HEK293 (cell line): ENCODE measurements at regions not wholly inside any gene's neighbourhood (a gene's known extent, or its start where the extent isn't known, plus 50 kb on each side); places are given as distances from the start of the nearest gene placed in this dataset.

Experiments used
- CTCF ChIA-PET: fragments of 350-600 bp; formaldehyde crosslinking; extraction: SDS; loops from one replicate; lab custom pipeline; 2021; ENCODE audit warnings: antibody characterized with exemption; lab: Yijun Ruan, JAX
- POLR2A ChIA-PET: fragments of 300-600 bp; formaldehyde crosslinking; extraction: SDS; loops from one replicate; lab custom pipeline; 2020; ENCODE audit warnings: antibody characterized with exemption, inconsistent platforms; lab: Yijun Ruan, JAX
- H3K27ac ChIP-seq: fragments of 200-500 bp; sonication (Bioruptor generic); 2 replicates; pipeline ENCODE4 v1.5.1; 2014; ENCODE audit warnings: low read depth, low read length, control low read depth, inconsistent platforms; ENCODE audit errors: extremely low read depth
- H3K36me3 ChIP-seq, 2 experiments: fragments of 200-500 bp in 1 of 2; sonication (Bioruptor generic) in 1 of 2; 1 replicate in 1 of 2; 2 replicates in 1 of 2; pipeline ENCODE4 v1.5.1; 2014 to 2017; ENCODE audit warnings: inconsistent platforms in 2 of 2, low read length in 2 of 2; ENCODE audit not compliant: control insufficient read depth in 2 of 2, insufficient read depth in 1 of 2
- H3K4me1 ChIP-seq: fragments of 200-500 bp; sonication (Bioruptor generic); 2 replicates; pipeline ENCODE4 v1.5.1; 2014; ENCODE audit warnings: mild to moderate bottlenecking, low read length, inconsistent platforms; ENCODE audit not compliant: control insufficient read depth, insufficient read depth
- H3K4me3 ChIP-seq: 2 replicates; pipeline ENCODE4 v1.5.1; 2011; ENCODE audit warnings: low read depth, mild to moderate bottlenecking, control low read depth, low read length, moderate library complexity
- H3K9me3 ChIP-seq: fragments of 200-500 bp; sonication (Bioruptor generic); 2 replicates; pipeline ENCODE4 v1.5.1; 2014; ENCODE audit warnings: low read depth, low read length, inconsistent platforms; ENCODE audit not compliant: control insufficient read depth, insufficient read depth
- WT1 ChIP-seq: fragments of 450-650 bp; formaldehyde crosslinking; IDR thresholded peaks from 2 replicates; pipeline ENCODE4 v1.5.1; 2016; ENCODE audit warnings: missing biosample characterization, missing genetic modification characterization
- ZNF16 ChIP-seq: fragments of 450-650 bp; formaldehyde crosslinking; IDR thresholded peaks from 2 replicates; pipeline ENCODE4 v1.5.1; 2016; ENCODE audit warnings: low read depth, missing biosample characterization, missing genetic modification characterization
- ZNF354C ChIP-seq: fragments of 450-650 bp; formaldehyde crosslinking; IDR thresholded peaks from 2 replicates; pipeline ENCODE4 v1.5.1; 2016; ENCODE audit warnings: missing biosample characterization, missing genetic modification characterization, low read depth, borderline replicate concordance
- ZNF416 ChIP-seq: fragments of 450-650 bp; formaldehyde crosslinking; IDR thresholded peaks from 2 replicates; pipeline ENCODE4 v1.5.1; 2016; ENCODE audit warnings: missing biosample characterization, missing genetic modification characterization
- ZNF48 ChIP-seq: fragments of 450-650 bp; formaldehyde crosslinking; IDR thresholded peaks from 2 replicates; pipeline ENCODE4 v1.5.1; 2016; ENCODE audit warnings: missing biosample characterization, missing genetic modification characterization
- ZNF768 ChIP-seq: fragments of 450-650 bp; formaldehyde crosslinking; IDR thresholded peaks from 2 replicates; pipeline ENCODE4 v1.5.1; 2018; ENCODE audit warnings: missing biosample characterization, mild to moderate bottlenecking, missing genetic modification characterization
- TF ChIP-seq, protein P1 (sequence below): fragments of 450-650 bp; formaldehyde crosslinking; IDR thresholded peaks from 2 replicates; pipeline ENCODE4 v1.5.1; 2016; ENCODE audit warnings: missing biosample characterization, missing genetic modification characterization

GRCh38 chr17:49916854-49917515 lies 52.0 kb upstream of the DLX4 start:
- TF ChIP-seq ZNF16 (tag by site-specific recombination) (peak; percentile 76), ZNF48 (tag by site-specific recombination) (no peak), ZNF416 (no peak), WT1 (no peak)
- TF ChIP-seq, protein P1, sequence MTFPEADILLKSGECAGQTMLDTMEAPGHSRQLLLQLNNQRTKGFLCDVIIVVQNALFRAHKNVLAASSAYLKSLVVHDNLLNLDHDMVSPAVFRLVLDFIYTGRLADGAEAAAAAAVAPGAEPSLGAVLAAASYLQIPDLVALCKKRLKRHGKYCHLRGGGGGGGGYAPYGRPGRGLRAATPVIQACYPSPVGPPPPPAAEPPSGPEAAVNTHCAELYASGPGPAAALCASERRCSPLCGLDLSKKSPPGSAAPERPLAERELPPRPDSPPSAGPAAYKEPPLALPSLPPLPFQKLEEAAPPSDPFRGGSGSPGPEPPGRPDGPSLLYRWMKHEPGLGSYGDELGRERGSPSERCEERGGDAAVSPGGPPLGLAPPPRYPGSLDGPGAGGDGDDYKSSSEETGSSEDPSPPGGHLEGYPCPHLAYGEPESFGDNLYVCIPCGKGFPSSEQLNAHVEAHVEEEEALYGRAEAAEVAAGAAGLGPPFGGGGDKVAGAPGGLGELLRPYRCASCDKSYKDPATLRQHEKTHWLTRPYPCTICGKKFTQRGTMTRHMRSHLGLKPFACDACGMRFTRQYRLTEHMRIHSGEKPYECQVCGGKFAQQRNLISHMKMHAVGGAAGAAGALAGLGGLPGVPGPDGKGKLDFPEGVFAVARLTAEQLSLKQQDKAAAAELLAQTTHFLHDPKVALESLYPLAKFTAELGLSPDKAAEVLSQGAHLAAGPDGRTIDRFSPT (tag by site-specific recombination), result no peak
- ChIA-PET CTCF (interaction anchor here (0.6 to 4.2 kb wide), 5 partner anchors 16 to 175 kb away, joined by 3 to 20 read pairs (median 4); no protein-coding TSS in a partner anchor), POLR2A (interaction anchor here (0.6 to 0.9 kb wide), 2 partner anchors 10 to 41 kb away, joined by 3 to 8 read pairs; no protein-coding TSS in a partner anchor)

DNA sequence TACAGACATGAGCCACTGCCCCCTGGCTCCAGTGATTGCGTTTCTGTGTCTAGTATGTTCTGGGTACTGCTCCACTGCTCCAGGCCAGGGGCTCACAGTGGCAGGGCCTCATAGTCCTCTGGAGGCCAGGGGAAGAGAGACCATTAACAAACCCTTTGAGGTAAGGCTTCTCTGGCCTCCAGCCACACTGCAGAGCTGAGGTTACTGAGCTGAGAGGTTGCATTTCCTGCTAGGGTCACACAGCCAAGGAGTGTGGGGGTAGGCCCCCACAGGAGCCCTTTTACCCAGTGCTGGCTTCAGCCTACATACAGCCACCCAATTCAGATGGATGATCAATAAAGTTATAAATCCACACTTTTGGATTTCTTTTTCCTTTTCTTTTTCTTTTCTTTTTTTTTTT lies 50.4 kb upstream of the DLX4 start:
- TF ChIP-seq ZNF768 (0 out of 2 replicates have a peak, but pooled peaks have one; percentile 31), ZNF354C (tag by site-specific recombination) (no peak)
- POLR2A ChIA-PET, result no interaction called here
- Histone ChIP-seq H3K36me3 (no peaks in the 10 kb centered on the region), H3K9me3 (no peaks in the 10 kb centered on the region), H3K4me3 (no peak overlapping the region), H3K4me1 (no peaks in the 10 kb centered on the region), H3K27ac (no peak overlapping the region)
- CTCF ChIA-PET, result interaction anchor here (0.7 to 4.2 kb wide), 3 partner anchors 34 to 351 kb away, joined by 3 to 20 read pairs (median 5); no protein-coding TSS in a partner anchor

More at GRCh38 chr17:49916854-49917515, 52.0 kb upstream of the DLX4 start:
- no peaks in the 10 kb centered on the region for H3K4me1 ChIP-seq
- H3K36me3 ChIP-seq, result no peaks in the 10 kb centered on the region
- no peaks in the 10 kb centered on the region for H3K9me3 ChIP-seq
- no peak overlapping the region for H3K4me3 ChIP-seq
- no peak overlapping the region for H3K27ac ChIP-seq
